Suppressor macrophage (primary cell): ENCODE measurements at regions not wholly inside any gene's neighbourhood (a gene's known extent, or its start where the extent isn't known, plus 50 kb on each side); places are given as distances from the start of the nearest gene placed in this dataset.
A peak's percentile ranks its signal among the peaks of the same experiment; 100 is the strongest.

Source experiments
- DNase-seq, 4 experiments: peaks; one replicate each; pipeline ENCODE4 v3.0.0-alpha.2; 2020 to 2022

- no peak for DNase-seq
Observed at GRCh38 chr20:19001177-19001576, 187.6 kb downstream of the SCP2D1 start.

DNA sequence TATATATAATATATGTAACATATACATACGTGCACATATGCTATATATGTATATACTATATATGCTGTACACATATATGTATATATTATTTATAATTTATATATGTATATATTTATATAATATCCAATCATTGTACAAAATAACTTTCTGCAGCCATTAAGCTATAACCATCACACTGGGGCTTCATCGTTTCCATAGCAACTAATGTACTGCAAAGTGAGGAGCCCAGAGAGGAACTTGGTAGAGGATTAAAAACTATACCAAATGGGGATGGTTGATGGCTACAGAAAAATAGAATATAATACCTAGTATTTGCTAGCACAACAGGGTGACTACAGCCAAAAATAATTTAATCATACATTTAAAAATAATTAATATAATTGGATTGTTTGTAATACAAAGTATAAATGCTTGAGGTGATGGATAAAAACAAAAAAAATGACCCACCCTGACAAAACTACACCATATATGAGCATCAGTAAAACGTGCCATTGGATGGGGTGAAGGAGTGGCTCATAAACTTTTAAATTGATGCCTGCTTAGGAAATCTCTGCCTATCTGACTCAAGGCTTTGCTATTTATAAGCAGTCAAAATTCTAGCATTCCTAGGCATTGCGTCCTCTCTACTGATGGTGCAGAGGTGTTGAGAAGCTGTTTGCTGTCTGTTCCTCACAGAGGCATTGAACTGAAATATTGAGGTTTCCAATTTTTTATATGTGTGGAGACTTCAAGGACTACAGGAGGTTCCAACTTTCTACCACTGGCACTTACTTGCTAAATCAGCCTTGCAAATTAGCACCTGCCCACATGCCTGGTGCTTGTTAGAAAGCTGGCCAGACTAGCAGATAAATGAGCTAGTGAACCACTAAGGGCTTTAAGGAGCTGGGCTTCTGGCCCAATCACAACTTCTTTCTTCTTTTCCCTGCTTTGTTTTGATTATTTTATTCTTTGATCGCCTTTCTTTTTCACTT is 190.1 kb downstream of the SCP2D1 start:
- DNase-seq: no peak

DNA sequence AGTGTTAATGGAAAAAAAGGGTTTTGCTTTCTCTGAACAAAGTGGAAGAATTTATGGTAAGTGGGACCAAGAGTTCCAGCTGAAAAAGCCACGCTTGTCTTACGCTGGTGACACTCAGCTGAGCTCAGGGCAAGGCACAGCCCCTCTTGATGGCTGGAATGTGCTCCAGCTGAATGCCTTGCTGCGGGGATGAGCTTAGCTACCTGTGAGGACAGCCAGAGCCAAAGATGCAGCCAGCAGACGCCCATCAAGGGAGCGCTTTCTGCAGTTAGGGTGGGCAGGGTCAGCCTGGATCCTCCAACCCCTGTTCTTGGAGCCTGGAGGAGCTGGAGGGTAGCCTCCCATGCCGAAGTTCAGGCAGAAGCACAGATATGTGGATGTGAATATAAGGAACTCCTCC is 191.4 kb downstream of the SCP2D1 start:
- no peak for DNase-seq

DNA sequence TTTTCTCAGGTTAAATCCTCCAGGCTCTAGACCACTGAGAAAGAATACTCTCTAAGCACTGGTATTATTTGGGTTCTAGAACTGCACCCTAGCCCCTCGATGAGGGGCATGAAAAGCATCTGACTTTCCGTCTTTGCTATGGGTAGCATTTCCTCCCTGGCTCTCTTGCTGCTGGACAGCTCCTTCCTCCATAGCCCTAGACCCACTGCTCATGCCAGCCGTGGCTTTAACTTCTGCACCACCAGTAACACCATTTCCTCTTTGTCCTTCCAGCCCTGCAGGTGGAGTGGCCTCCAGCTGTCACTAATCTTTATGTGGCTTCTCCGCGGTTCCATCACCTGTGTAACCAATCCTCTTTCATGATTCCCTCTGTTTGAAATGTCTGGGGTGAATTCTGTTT is 194.9 kb downstream of the SCP2D1 start:
- peak in 3 of 4 experiments; percentile 30 to 36 (median 32) for DNase-seq

DNA sequence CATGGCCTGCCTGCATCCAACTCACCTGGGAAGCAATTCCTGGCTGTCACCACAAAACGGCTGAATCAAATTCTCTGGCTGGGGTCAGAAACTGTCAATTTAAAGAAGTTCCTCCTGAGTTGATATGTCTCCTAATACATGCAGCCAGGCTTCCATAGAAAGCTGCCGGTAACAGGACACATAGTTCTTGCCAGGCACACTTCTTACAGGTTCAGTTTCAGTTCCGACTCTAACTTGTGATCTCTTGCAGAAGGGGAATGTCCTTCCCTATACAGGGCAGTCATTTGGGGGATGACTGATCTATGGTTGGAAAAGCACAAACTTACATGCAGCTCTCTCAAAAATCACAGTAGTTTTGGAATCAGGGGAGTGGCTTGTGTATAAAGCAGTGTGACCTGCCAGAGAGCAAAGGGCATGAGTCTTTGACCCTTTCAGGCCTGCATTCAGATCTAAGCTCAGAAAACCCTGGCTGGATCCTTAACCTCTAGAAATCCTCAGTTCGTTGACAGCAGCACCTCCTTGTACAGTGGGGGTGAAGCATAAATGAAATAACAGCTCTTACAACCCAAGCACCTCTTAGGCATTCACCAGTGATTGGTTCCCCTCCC is 195.6 kb downstream of the SCP2D1 start:
- DNase-seq: peak; percentile 6 to 56 (median 38)

- DNase-seq: peak; percentile 22 to 61 (median 46)
Observed at GRCh38 chr20:19012676-19013075, 199.1 kb downstream of the SCP2D1 start.

GRCh38 chr20:19013907-19014306 is 198.5 kb upstream of the SLC24A3 start:
- no peak for DNase-seq

GRCh38 chr20:19015351-19016139 is 196.9 kb upstream of the SLC24A3 start:
- peak; percentile 35 to 69 (median 62) for DNase-seq

DNA sequence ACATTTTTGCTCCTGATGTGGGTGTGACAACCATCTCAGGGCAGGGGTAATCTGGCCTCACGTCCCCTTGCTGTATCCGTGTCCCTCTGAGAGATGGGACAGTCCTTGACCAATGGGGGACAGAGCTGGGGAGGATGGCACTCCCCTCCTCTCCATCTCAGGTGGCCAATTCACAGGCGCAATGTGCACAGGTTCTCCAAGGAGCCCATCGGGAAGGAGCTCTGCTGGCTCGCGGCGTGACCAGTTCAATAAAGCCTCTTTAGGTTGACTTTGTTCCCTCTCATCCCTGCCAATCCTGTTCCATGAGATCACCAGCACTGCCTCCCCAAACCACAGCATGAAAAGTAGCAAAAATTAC is 196.3 kb upstream of the SLC24A3 start:
- DNase-seq: no peak

DNA sequence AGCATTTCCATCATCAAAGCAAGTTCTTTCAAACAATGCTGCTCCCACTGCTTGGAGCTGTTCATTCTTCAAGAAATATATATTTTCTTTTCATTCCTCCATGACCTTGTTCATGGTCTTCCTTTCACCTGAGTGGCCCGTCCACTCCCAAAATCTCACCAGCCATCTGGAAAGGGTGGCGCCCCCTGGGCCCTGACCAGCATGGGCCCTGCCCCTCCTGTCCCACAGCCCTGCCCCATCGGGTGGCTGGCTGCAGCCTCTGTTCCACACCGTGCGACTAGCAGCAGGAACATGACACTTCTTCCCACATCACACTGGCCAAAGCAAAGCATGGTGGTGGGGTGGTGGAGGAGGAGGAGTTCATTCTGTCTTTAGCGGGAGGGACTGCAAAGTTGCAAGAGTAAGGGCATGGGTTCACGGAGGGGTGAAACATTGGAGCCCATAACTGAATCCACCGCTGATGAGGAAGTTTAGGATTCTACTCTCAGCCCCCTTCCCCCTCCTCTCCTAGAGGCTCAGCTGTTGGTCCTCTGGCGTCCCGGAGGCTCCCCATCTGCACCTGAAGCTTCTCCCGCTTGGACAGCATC is 195.2 kb upstream of the SLC24A3 start:
- no peak for DNase-seq

GRCh38 chr20:19018881-19019280 is 193.6 kb upstream of the SLC24A3 start:
- DNase-seq: no peak

DNA sequence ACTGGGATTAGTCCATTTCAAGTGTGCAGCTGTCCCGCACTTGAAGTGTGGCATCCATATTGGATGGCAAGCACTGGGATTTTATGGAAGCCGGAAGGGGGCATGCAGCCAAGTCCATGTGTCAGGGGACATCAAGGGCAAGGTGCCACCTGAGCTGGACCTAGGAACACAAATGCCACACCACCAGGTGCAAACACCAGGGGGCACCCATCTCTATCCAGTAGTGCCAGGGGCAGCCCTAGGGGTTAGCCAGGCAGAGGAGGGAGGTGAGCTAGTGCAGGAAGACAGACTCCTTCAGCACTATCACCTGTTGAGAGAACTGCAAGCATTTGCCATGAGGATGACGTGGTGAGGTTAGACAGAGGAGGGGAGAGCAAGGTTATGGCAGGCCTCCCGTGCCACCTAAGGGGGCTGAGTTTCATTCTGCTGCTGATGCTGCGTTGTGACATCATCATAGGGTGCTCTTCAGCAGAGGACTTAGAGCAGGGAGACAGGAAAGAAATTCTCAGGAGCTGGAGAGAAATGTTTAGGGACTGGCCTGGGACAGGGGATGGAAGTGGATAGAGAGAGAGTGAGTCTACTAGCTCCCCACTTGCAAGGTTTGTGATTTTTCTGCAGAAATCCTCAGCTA is 192.6 kb upstream of the SLC24A3 start:
- no peak for DNase-seq

GRCh38 chr20:19021406-19022117 is 190.9 kb upstream of the SLC24A3 start:
- no peak for DNase-seq

DNA sequence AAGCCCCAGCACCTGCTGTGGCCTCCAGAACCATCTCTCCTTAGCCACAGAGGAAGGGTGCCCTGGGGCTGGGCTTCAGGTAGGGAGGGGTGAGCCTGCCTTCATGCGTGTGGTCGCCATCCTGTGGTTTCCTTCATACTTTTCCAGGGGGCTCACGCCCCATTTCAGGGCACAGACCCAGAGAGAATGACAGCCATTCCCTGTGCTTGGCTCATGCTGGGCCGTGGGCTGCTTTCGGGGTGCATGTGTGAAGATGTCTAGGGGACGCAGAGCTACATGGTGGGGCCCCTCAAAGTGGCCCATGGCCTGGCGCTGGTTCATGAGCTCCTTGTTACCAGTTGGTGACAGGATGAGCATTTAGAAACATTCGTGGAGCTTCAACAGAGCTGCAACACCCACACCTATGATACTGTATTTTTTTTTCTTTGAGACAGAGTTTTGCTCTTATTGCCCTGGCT is 190.3 kb upstream of the SLC24A3 start:
- no peak for DNase-seq

DNA sequence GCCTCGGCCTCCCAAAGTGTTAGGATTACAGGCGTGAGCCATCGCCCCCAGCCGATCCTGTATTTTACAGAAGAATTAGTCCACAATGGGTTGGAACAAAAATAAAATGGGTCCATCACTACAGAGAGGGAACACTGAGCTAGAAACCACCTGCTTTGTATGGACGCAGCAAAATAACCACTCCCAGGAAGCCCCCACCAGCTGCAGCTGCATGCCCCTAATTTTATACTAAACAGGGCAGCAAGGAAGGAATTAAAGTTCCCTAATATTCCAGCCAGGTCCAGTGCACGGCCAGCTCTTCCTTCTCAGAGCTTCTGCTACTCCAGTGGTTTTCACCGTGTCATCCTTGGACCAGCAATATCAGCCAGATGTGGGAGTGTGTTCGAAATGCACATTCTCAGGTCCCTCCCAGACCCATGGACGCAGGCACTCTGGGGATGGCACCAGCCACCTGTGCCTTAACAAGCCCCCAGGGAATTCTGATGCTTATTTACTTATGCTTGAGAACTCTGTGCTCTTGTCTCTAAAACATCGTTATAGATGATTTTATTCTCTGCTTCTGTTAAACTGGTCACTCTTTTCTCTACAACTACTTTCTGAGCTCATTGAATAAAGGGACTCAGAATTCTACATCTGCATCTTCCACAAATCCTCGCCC is 189.5 kb upstream of the SLC24A3 start:
- no peak for DNase-seq

DNA sequence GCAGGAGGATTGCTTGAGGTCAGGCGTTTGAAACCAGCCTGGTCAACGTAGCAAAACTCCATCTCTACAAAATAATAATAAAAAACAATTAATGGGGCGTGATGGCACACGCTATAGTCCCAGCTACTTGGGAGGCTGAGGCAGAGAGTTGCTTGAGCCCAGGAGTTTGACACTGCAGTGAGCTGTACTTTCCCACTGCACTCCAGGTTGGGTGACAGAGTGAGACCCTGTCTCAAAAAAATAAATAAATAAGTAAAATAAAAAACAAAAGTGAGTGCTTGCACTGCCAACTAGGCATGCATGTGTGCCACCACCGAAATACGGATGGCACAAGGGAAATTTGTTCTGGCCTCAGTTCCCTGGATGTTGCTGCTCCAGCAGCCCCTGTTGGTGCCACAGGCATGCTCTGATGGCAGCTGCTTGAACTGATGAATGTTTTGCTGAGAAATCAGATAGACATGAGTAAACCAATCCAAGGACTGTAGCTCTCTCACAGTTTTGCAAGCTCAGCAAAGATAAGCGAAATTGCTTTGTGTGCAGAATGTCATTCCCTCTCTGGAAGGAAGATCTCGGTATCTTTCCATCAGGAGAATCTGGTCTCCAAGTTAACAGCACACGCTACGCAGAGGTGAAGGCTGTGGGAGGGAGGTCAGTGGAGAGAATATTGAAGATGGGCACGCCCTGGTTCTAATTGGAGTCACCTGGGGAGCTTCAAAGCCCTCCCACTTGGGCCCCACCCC is 188.0 kb upstream of the SLC24A3 start:
- DNase-seq: no peak

DNA sequence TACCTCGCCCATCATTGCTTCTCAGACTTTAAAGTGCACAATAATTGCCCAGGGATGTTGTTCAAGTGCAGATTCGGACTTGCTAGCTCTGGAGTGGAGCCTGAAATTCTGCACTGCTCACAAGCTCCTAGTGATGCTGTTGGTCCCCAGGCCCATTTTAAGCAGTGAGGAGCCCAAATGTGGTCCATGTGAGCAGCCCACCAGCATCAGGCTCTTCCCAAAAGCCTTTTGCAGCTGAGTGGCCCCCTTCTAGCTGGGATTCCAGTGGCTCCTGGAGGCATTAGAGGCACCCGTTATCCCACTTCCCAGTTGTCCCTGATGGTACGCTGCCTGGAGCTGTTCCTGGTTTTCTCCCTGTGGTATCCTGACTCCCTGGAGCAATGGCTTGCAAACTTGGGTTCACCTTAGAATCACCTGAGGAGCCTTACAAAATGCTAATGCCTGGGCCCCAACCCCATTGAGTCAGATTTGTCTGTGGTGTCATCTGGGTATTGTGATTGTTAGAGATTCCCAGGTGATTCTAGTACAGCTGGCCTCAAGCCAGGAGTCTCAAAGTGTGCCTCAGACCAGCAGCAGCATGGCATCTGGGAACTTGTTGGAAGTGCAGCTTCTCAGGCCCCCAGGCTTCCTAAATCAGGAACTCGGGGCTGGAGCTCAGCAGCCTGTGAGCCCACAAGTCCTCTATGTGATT is 186.9 kb upstream of the SLC24A3 start:
- no peak for DNase-seq

GRCh38 chr20:19026121-19026878 is 186.1 kb upstream of the SLC24A3 start:
- no peak for DNase-seq
